GM19035 (cell line): ENCODE measurements at regions not wholly inside any gene's neighbourhood (a gene's known extent, or its start where the extent isn't known, plus 50 kb on each side); places are given as distances from the start of the nearest gene placed in this dataset.

Experiments
- ATAC-seq: cut with Tn5 transposase; IDR thresholded peaks from one replicate; pipeline ENCODE4 v1.9.1; 2021; ENCODE audit not compliant: unreplicated experiment

- ATAC-seq, result no peak
These were observed 85.4 kb upstream of the NR4A3 start for GRCh38 chr9:99736291-99736690.

- ATAC-seq, result no peak
These were observed 84.0 kb upstream of the NR4A3 start for GRCh38 chr9:99737649-99738048.

GRCh38 chr9:99743006-99743405 is 78.7 kb upstream of the NR4A3 start:
- ATAC-seq, result no peak

GRCh38 chr9:99743455-99743854 is 78.2 kb upstream of the NR4A3 start:
- ATAC-seq, result no peak

GRCh38 chr9:99744132-99744531 is 77.6 kb upstream of the NR4A3 start:
- no peak for ATAC-seq

GRCh38 chr9:99745085-99745484 is 76.6 kb upstream of the NR4A3 start:
- no peak for ATAC-seq

GRCh38 chr9:99746406-99746805 is 75.3 kb upstream of the NR4A3 start:
- ATAC-seq, result no peak

- ATAC-seq, result no peak
These were observed 73.4 kb upstream of the NR4A3 start for GRCh38 chr9:99748266-99748665.

GRCh38 chr9:99748676-99749075 is 73.0 kb upstream of the NR4A3 start:
- no peak for ATAC-seq

- no peak for ATAC-seq
These were observed 72.0 kb upstream of the NR4A3 start for GRCh38 chr9:99749641-99750040.

- ATAC-seq, result no peak
These were observed 71.2 kb upstream of the NR4A3 start for GRCh38 chr9:99750526-99750925.

- no peak for ATAC-seq
These were observed 69.1 kb upstream of the NR4A3 start for GRCh38 chr9:99752417-99753109.

GRCh38 chr9:99753436-99753835 is 68.2 kb upstream of the NR4A3 start:
- no peak for ATAC-seq

GRCh38 chr9:99760421-99760820 is 61.3 kb upstream of the NR4A3 start:
- ATAC-seq, result no peak

GRCh38 chr9:99762470-99762869 is 59.2 kb upstream of the NR4A3 start:
- ATAC-seq, result peak; percentile 97
